DOHH2 (cell line): ENCODE measurements at regions not wholly inside any gene's neighbourhood (a gene's known extent, or its start where the extent isn't known, plus 50 kb on each side); places are given as distances from the start of the nearest gene placed in this dataset.

ENCODE experiments used
- H3F3A ChIP-seq: fragments of 200-600 bp; sonication (generic), shearing (Covaris generic); 2 replicates; pipeline ENCODE4 v1.6.0; 2016; ENCODE audit warnings: antibody characterized with exemption, mild to moderate bottlenecking; ENCODE audit not compliant: control insufficient read depth, insufficient read depth
- H3K27ac ChIP-seq: fragments of 200-600 bp; sonication (generic); 2 replicates; pipeline ENCODE4 v1.5.1; 2014; ENCODE audit warnings: low read depth, mild to moderate bottlenecking, low read length, moderate library complexity
- H3K27me3 ChIP-seq: fragments of 200-600 bp; sonication (generic); 2 replicates; pipeline ENCODE4 v1.6.1; 2014; ENCODE audit warnings: mild to moderate bottlenecking, low read length, mixed read lengths; ENCODE audit not compliant: control insufficient read depth
- H3K36me3 ChIP-seq: fragments of 200-600 bp; sonication (generic); 2 replicates; pipeline ENCODE4 v1.6.1; 2014; ENCODE audit warnings: mild to moderate bottlenecking, low read length, moderate library complexity, mixed read lengths; ENCODE audit not compliant: control insufficient read depth
- H3K4me1 ChIP-seq: fragments of 200-600 bp; sonication (generic); 2 replicates; pipeline ENCODE4 v1.6.1; 2014; ENCODE audit warnings: mild to moderate bottlenecking, low read length, mixed read lengths; ENCODE audit not compliant: control insufficient read depth
- H3K4me2 ChIP-seq: fragments of 200-600 bp; sonication (generic); 2 replicates; pipeline ENCODE4 v1.6.0; 2014; ENCODE audit warnings: mild to moderate bottlenecking, low read length, moderate library complexity
- H3K4me3 ChIP-seq: fragments of 200-600 bp; sonication (generic); 2 replicates; pipeline ENCODE4 v1.5.1; 2014; ENCODE audit warnings: mild to moderate bottlenecking, low read length, mixed read lengths
- H3K79me2 ChIP-seq: fragments of 200-600 bp; sonication (generic); 2 replicates; pipeline ENCODE4 v1.6.1; 2014; ENCODE audit warnings: mild to moderate bottlenecking, low read length, mixed read lengths; ENCODE audit not compliant: control insufficient read depth
- H3K9me2 ChIP-seq: fragments of 200-600 bp; sonication (generic); replicated peaks from 2 replicates; pipeline ENCODE4 v1.6.1; 2014; ENCODE audit warnings: mild to moderate bottlenecking, low read length, mixed read lengths; ENCODE audit not compliant: control insufficient read depth
- H3K9me3 ChIP-seq: fragments of 200-600 bp; sonication (generic); 2 replicates; pipeline ENCODE4 v1.6.1; 2014; ENCODE audit warnings: antibody characterized with exemption, low read length, mixed read lengths; ENCODE audit not compliant: control insufficient read depth, insufficient read depth
- H4K20me1 ChIP-seq: fragments of 200-600 bp; sonication (generic); 2 replicates; pipeline ENCODE4 v1.6.0; 2014; ENCODE audit warnings: low read depth, mild to moderate bottlenecking, antibody characterized with exemption, low read length, moderate library complexity; ENCODE audit not compliant: control insufficient read depth, insufficient read depth
- EZH2phosphoT487 ChIP-seq: fragments of 200-600 bp; sonication (generic); IDR thresholded peaks from 2 replicates; pipeline ENCODE4 v1.6.1; 2017; ENCODE audit warnings: borderline replicate concordance, mild to moderate bottlenecking, antibody characterized with exemption, low read length, moderate library complexity, mixed read lengths
- TF ChIP-seq, protein P1 (sequence below): fragments of 200-600 bp; sonication (generic); IDR thresholded peaks from one replicate; pipeline ENCODE4 v1.5.1; 2014; ENCODE audit warnings: antibody characterized with exemption, mild to moderate bottlenecking, low read depth, low read length; ENCODE audit not compliant: poor library complexity, severe bottlenecking

DNA sequence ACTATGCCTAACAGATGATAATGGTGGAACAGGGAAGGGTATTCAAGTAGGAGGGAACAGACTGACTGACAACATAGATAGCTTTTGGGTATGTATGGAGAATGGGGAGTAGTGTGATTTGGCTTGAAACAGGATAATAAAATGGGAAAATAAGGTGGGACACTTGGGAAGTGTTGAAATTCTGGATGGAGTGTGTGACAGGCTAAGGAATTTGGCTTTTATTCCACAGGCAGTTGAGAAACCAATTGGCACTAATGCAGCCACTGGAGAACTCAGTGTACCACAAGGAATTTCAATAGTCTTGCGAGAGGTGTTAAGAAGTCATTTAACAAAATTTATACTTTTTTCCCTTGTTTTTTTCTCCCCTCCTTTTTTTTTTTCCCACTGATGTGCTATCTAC is 153.5 kb upstream of the ELAVL2 start:
- Histone ChIP-seq H3K9me3 (no peaks in the 10 kb centered on the region), H3K27me3 (no peaks in the 10 kb centered on the region), H3K4me2 (no peak overlapping the region), H3K79me2 (no peaks in the 10 kb centered on the region), H3F3A (no peaks in the 10 kb centered on the region), H4K20me1 (no peaks in the 10 kb centered on the region), H3K9me2 (no peaks in the 10 kb centered on the region), H3K4me1 (no peaks in the 10 kb centered on the region), H3K27ac (no peak overlapping the region), H3K36me3 (no peaks in the 10 kb centered on the region), H3K4me3 (no peak overlapping the region)
- TF ChIP-seq EZH2phosphoT487: no peak
- TF ChIP-seq, protein P1, sequence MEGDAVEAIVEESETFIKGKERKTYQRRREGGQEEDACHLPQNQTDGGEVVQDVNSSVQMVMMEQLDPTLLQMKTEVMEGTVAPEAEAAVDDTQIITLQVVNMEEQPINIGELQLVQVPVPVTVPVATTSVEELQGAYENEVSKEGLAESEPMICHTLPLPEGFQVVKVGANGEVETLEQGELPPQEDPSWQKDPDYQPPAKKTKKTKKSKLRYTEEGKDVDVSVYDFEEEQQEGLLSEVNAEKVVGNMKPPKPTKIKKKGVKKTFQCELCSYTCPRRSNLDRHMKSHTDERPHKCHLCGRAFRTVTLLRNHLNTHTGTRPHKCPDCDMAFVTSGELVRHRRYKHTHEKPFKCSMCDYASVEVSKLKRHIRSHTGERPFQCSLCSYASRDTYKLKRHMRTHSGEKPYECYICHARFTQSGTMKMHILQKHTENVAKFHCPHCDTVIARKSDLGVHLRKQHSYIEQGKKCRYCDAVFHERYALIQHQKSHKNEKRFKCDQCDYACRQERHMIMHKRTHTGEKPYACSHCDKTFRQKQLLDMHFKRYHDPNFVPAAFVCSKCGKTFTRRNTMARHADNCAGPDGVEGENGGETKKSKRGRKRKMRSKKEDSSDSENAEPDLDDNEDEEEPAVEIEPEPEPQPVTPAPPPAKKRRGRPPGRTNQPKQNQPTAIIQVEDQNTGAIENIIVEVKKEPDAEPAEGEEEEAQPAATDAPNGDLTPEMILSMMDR: no peak

DNA sequence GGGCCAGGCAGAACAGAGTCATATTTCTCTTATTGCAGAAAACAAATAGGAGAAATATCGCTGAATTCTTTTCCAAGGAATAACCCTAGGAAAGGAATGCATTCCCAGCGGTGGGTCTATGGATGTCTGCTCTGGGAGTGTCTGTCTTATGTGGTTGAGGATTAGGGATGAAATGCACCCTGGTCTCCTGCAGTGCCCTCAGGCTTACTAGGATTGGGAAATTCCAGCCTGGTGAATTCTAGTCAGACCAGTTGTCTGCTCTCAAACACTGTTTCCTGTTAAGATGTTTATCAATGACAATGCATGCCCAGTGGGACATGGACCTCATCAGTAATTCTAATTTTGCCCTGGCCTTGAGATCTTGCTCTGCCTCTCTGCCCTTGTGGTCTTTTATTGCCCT is 136.1 kb upstream of the ELAVL2 start:
- H3K4me1 ChIP-seq: no peaks in the 10 kb centered on the region
- H4K20me1 ChIP-seq: no peaks in the 10 kb centered on the region
- no peaks in the 10 kb centered on the region for H3F3A ChIP-seq
- no peak overlapping the region for H3K4me3 ChIP-seq
- H3K36me3 ChIP-seq: no peaks in the 10 kb centered on the region
- no peak overlapping the region for H3K4me2 ChIP-seq
- TF ChIP-seq, protein P1: no peak
- no peak for TF ChIP-seq EZH2phosphoT487
- H3K9me3 ChIP-seq: no peaks in the 10 kb centered on the region; the same call in 1 of the 2 replicates
- no peaks in the 10 kb centered on the region for H3K27me3 ChIP-seq
- H3K27ac ChIP-seq: no peak overlapping the region
- H3K79me2 ChIP-seq: no peaks in the 10 kb centered on the region
- no peaks in the 10 kb centered on the region for H3K9me2 ChIP-seq

DNA sequence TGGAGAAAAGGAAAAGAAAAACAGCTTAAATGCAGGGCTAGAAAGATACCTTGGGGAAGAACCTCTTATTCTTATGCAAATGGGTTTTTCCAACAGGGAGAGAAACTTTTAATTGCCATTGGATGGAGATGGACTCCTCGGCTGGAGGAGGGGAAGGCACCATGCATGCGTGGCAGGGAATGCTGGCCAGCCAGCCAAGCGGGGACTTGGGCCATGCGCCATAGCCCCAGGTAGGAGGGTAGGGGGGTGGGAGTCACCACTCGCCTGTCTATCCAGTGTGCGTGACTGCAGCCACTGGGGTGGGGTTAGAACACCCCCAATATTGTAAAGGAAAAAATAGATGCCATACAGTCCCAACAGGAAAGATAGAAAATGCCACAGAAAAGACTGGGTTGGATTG is 119.9 kb upstream of the ELAVL2 start:
- Histone ChIP-seq H3F3A (no peaks in the 10 kb centered on the region), H3K4me1 (no peaks in the 10 kb centered on the region), H3K4me2 (no peak overlapping the region), H3K79me2 (no peaks in the 10 kb centered on the region), H3K27me3 (no peaks in the 10 kb centered on the region), H3K4me3 (no peak overlapping the region), H4K20me1 (no peaks in the 10 kb centered on the region), H3K9me3 (peaks cover 8% of the 10 kb centered on the region; the same call in 1 of the 2 replicates), H3K36me3 (no peaks in the 10 kb centered on the region), H3K9me2 (no peaks in the 10 kb centered on the region), H3K27ac (no peak overlapping the region)
- TF ChIP-seq, protein P1: no peak
- no peak for TF ChIP-seq EZH2phosphoT487

DNA sequence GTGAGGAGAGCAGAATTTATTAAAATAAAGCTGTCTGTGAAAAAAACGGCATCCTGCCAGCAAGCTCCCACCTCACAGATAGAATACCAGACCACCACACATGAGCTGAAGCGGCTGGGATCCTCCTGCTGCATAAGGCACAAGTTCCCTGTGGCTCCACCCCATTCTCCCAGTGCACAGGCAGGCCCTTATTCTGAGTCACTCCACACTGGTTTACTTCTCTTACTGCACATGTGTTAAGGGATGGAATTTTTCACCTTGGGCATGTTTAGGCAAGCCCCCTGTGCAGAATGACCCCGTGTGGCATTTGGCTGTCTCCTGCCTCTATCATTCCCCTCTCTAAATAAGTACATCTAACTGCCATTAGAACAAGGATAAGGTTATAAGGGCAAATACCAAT is 115.0 kb upstream of the ELAVL2 start:
- H3K4me1 ChIP-seq: no peaks in the 10 kb centered on the region
- peaks cover 8% of the 10 kb centered on the region; the same call in 1 of the 2 replicates for H3K9me3 ChIP-seq
- no peak overlapping the region for H3K27ac ChIP-seq
- H4K20me1 ChIP-seq: no peaks in the 10 kb centered on the region
- no peak overlapping the region for H3K4me3 ChIP-seq
- no peaks in the 10 kb centered on the region for H3K36me3 ChIP-seq
- H3K9me2 ChIP-seq: no peaks in the 10 kb centered on the region
- no peaks in the 10 kb centered on the region for H3K27me3 ChIP-seq
- H3K4me2 ChIP-seq: no peak overlapping the region
- no peaks in the 10 kb centered on the region for H3K79me2 ChIP-seq
- H3F3A ChIP-seq: no peaks in the 10 kb centered on the region
- TF ChIP-seq, protein P1: no peak
- no peak for TF ChIP-seq EZH2phosphoT487
